ENCODE measurements at regions not wholly inside any gene's neighbourhood (a gene's known extent, or its start where the extent isn't known, plus 50 kb on each side); places are given as distances from the start of the nearest gene placed in this dataset.
"Not testable (repeated sequence)": the region's sequence is repeated elsewhere in the genome, so short reads cannot be mapped to it uniquely, and the experiment has no call there.

GRCh38 chr7:106530183-106530582 is 130.8 kb downstream of the CCDC71L start:
- H3K36me3 ChIP-seq (ENCODE audit: control insufficient read depth in 3 of 3, insufficient read depth in 3 of 3, low read length in 3 of 3); H3K4me1 ChIP-seq (ENCODE audit: control insufficient read depth in 3 of 3, insufficient read depth in 3 of 3, low read length in 3 of 3); H3K27ac ChIP-seq (ENCODE audit: low read depth, low read length); H3K27me3 ChIP-seq (ENCODE audit: control insufficient read depth in 3 of 3, insufficient read depth in 3 of 3, low read length in 3 of 3); H3K9ac ChIP-seq (ENCODE audit: low read depth in 1 of 3, low read length in 3 of 3); H3K9me3 ChIP-seq (ENCODE audit: control insufficient read depth in 3 of 3, low read length in 3 of 3); H3K4me3 ChIP-seq (ENCODE audit: low read length in 3 of 3): not testable (repeated sequence)

DNA sequence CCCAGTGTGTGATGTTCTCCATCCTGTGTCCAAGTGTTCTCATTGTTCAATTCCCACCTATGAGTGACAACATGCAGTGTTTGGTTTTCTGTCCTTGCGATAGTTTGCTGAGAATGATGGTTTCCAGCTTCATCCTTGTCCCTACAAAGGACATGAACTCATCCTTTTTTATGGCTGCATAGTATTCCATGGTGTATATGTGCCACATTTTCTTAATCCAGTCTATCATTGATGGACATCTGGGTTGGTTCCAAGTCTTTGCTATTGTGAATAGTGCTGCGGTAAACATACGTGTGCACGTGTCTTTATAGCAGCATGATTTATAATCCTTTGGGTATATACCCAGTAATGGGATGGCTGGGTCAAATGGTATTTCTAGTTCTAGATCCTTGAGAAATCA is 134.3 kb downstream of the CCDC71L start:
- H3K9ac ChIP-seq (ENCODE audit: low read depth in 1 of 3, low read length in 3 of 3); H3K27me3 ChIP-seq (ENCODE audit: control insufficient read depth in 3 of 3, insufficient read depth in 3 of 3, low read length in 3 of 3); H3K4me1 ChIP-seq (ENCODE audit: control insufficient read depth in 3 of 3, insufficient read depth in 3 of 3, low read length in 3 of 3); H3K27ac ChIP-seq (ENCODE audit: low read depth, low read length); H3K36me3 ChIP-seq (ENCODE audit: control insufficient read depth in 3 of 3, insufficient read depth in 3 of 3, low read length in 3 of 3); H3K9me3 ChIP-seq (ENCODE audit: control insufficient read depth in 3 of 3, low read length in 3 of 3); H3K4me3 ChIP-seq (ENCODE audit: low read length in 3 of 3): not testable (repeated sequence)

DNA sequence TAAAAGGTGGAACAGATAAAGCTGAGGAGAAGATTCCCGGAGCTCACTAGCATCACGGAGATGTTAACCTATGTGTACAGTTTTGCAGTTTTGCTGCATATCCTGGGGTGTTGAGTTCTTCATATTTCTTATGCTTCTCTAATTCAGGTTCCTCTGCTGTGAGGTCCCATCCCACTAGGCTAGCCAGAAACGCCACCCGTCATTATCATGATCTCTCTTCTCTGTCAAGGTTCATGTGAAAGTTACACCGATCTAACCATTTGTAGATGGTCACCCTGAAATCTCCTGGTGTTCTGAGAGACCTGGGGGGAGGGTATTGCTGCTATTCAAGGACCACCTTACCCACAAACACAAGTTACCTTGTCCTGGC is 136.3 kb downstream of the CCDC71L start:
- no peaks in the 10 kb centered on the region for H3K4me1 ChIP-seq (ENCODE audit: control insufficient read depth in 3 of 3, insufficient read depth in 3 of 3, low read length in 3 of 3)
- peaks cover 0 to 2% (median 0%) of the 10 kb centered on the region in 3 donors for H3K27me3 ChIP-seq (ENCODE audit: control insufficient read depth in 3 of 3, insufficient read depth in 3 of 3, low read length in 3 of 3)
- no peak overlapping the region for H3K9ac ChIP-seq (ENCODE audit: low read depth in 1 of 3, low read length in 3 of 3)
- no peak overlapping the region for H3K27ac ChIP-seq (ENCODE audit: low read depth, low read length)
- no peak overlapping the region for H3K4me3 ChIP-seq (ENCODE audit: low read length in 3 of 3)
- H3K9me3 ChIP-seq (ENCODE audit: control insufficient read depth in 3 of 3, low read length in 3 of 3), result no peaks in the 10 kb centered on the region
- no peaks in the 10 kb centered on the region for H3K36me3 ChIP-seq (ENCODE audit: control insufficient read depth in 3 of 3, insufficient read depth in 3 of 3, low read length in 3 of 3)

DNA sequence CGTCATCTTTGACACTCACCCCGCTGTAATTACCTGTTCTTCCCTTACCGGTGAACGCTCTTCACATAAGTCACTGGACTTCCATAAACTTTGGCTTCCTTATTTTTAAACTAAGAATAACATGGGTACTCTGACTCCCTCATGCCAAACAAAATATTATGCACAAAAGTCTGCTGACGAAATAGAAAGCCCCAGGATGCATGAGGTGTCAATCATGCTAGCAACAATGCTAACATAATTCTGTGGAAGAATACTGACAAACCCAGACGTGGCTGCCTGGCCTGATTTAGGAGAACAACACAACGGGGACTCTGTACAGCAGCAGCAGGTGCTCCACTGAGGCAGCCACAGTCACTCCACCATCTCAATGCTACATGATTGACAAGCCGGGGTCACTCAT is 137.5 kb downstream of the CCDC71L start:
- Histone ChIP-seq H3K4me3 (ENCODE audit: low read length in 3 of 3) (no peak overlapping the region), H3K9ac (ENCODE audit: low read depth in 1 of 3, low read length in 3 of 3) (no peak overlapping the region), H3K27me3 (ENCODE audit: control insufficient read depth in 3 of 3, insufficient read depth in 3 of 3, low read length in 3 of 3) (peaks cover 0 to 2% (median 0%) of the 10 kb centered on the region in 3 donors), H3K4me1 (ENCODE audit: control insufficient read depth in 3 of 3, insufficient read depth in 3 of 3, low read length in 3 of 3) (no peaks in the 10 kb centered on the region), H3K36me3 (ENCODE audit: control insufficient read depth in 3 of 3, insufficient read depth in 3 of 3, low read length in 3 of 3) (no peaks in the 10 kb centered on the region), H3K9me3 (ENCODE audit: control insufficient read depth in 3 of 3, low read length in 3 of 3) (no peaks in the 10 kb centered on the region), H3K27ac (ENCODE audit: low read depth, low read length) (no peak overlapping the region)

GRCh38 chr7:106522696-106523095 is 138.3 kb downstream of the CCDC71L start:
- Histone ChIP-seq H3K27ac (ENCODE audit: low read depth, low read length) (no peak overlapping the region), H3K4me1 (ENCODE audit: control insufficient read depth in 3 of 3, insufficient read depth in 3 of 3, low read length in 3 of 3) (no peaks in the 10 kb centered on the region), H3K9ac (ENCODE audit: low read depth in 1 of 3, low read length in 3 of 3) (no peak overlapping the region), H3K9me3 (ENCODE audit: control insufficient read depth in 3 of 3, low read length in 3 of 3) (no peaks in the 10 kb centered on the region), H3K36me3 (ENCODE audit: control insufficient read depth in 3 of 3, insufficient read depth in 3 of 3, low read length in 3 of 3) (no peaks in the 10 kb centered on the region), H3K4me3 (ENCODE audit: low read length in 3 of 3) (no peak overlapping the region), H3K27me3 (ENCODE audit: control insufficient read depth in 3 of 3, insufficient read depth in 3 of 3, low read length in 3 of 3) (peaks cover 0 to 2% (median 0%) of the 10 kb centered on the region in 3 donors)

- Histone ChIP-seq H3K27me3 (ENCODE audit: control insufficient read depth in 3 of 3, insufficient read depth in 3 of 3, low read length in 3 of 3) (peaks cover 0 to 2% (median 0%) of the 10 kb centered on the region in 3 donors), H3K27ac (ENCODE audit: low read depth, low read length) (no peak overlapping the region), H3K4me1 (ENCODE audit: control insufficient read depth in 3 of 3, insufficient read depth in 3 of 3, low read length in 3 of 3) (no peaks in the 10 kb centered on the region), H3K9ac (ENCODE audit: low read depth in 1 of 3, low read length in 3 of 3) (no peak overlapping the region), H3K9me3 (ENCODE audit: control insufficient read depth in 3 of 3, low read length in 3 of 3) (no peaks in the 10 kb centered on the region), H3K36me3 (ENCODE audit: control insufficient read depth in 3 of 3, insufficient read depth in 3 of 3, low read length in 3 of 3) (no peaks in the 10 kb centered on the region), H3K4me3 (ENCODE audit: low read length in 3 of 3) (no peak overlapping the region)
Observed at GRCh38 chr7:106521541-106521940, 139.4 kb downstream of the CCDC71L start.

DNA sequence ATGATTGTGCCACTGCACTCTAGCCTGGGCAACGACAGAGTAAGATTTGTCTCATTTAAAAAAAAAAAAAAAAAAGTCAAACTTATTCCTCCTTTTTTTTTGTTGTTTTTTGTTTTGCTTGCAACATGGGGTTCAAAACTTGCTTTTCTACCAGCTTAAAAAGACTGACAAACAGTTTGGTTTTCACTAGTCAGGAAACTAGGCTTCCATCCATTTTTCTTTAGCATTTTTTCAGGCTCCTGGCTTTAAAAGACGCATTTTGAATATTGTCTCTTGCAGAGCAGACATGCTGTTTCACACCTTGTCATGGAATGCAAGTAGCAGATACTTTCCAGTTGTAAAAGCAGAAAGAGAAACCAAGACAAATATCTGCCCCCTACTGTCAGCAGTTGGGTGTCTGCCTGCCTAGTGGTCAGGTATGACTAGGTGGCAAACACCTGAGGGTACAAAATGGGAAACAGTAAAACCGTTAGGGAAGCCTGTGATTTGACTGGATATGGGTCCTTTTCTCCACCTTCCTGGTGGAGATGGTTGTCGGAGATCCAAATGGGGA is 139.9 kb downstream of the CCDC71L start:
- no peak overlapping the region for H3K27ac ChIP-seq (ENCODE audit: low read depth, low read length)

DNA sequence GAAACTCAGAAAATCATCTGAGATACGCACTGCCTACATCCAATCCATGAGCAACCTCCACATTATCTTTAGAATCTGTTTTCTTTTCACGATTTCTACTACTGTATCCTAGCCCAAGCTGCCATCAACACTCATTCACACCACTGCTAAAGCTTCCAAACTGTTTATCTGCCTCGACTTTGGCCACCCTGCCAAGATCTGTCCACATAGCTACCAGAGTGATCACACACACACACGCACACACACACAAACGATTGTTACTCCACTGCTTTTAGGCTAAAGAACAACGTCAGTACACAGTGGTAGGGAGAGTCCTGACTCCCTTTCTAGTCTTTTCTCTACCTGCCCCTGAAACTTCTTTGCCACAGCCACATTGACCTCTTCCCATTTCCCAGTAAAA is 142.0 kb downstream of the CCDC71L start:
- Histone ChIP-seq H3K4me1 (ENCODE audit: control insufficient read depth in 3 of 3, insufficient read depth in 3 of 3, low read length in 3 of 3) (no peaks in the 10 kb centered on the region), H3K27ac (ENCODE audit: low read depth, low read length) (no peak overlapping the region), H3K9me3 (ENCODE audit: control insufficient read depth in 3 of 3, low read length in 3 of 3) (no peaks in the 10 kb centered on the region), H3K27me3 (ENCODE audit: control insufficient read depth in 3 of 3, insufficient read depth in 3 of 3, low read length in 3 of 3) (peaks cover 0 to 2% (median 0%) of the 10 kb centered on the region in 3 donors), H3K9ac (ENCODE audit: low read depth in 1 of 3, low read length in 3 of 3) (no peak overlapping the region), H3K4me3 (ENCODE audit: low read length in 3 of 3) (no peak overlapping the region), H3K36me3 (ENCODE audit: control insufficient read depth in 3 of 3, insufficient read depth in 3 of 3, low read length in 3 of 3) (no peaks in the 10 kb centered on the region)

More for the DNA sequence above, 139.9 kb downstream of the CCDC71L start:
- Histone ChIP-seq H3K36me3 (ENCODE audit: control insufficient read depth in 3 of 3, insufficient read depth in 3 of 3, low read length in 3 of 3) (no peaks in the 10 kb centered on the region), H3K27me3 (ENCODE audit: control insufficient read depth in 3 of 3, insufficient read depth in 3 of 3, low read length in 3 of 3) (peaks cover 0 to 2% (median 0%) of the 10 kb centered on the region in 3 donors), H3K4me1 (ENCODE audit: control insufficient read depth in 3 of 3, insufficient read depth in 3 of 3, low read length in 3 of 3) (no peaks in the 10 kb centered on the region), H3K4me3 (ENCODE audit: low read length in 3 of 3) (no peak overlapping the region), H3K9ac (ENCODE audit: low read depth in 1 of 3, low read length in 3 of 3) (no peak overlapping the region), H3K9me3 (ENCODE audit: control insufficient read depth in 3 of 3, low read length in 3 of 3) (no peaks in the 10 kb centered on the region)

DNA sequence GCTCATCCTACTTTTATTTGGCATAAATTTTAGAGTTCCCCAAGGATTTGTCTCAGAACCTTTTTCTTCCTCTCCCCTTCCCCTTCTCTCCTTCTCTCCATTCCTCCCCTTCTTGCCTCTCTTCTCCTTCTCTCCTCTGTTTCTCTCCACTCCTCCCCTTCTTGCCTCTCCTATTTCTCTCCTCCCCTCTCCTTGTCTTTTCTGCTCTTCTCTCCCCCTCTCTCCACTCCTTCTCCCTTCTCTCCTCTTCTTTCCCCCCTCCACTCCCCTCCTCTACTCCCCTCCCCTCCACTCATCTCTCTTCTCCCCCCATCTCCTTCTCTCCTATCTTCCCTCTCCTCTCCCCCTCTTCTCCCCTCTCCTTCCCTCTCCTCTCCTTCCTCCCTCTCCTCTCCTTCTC is 142.7 kb downstream of the CCDC71L start:
- H3K27me3 ChIP-seq (ENCODE audit: control insufficient read depth in 3 of 3, insufficient read depth in 3 of 3, low read length in 3 of 3), result peaks cover 0 to 2% (median 0%) of the 10 kb centered on the region in 3 donors
- H3K27ac ChIP-seq (ENCODE audit: low read depth, low read length), result no peak overlapping the region
- H3K36me3 ChIP-seq (ENCODE audit: control insufficient read depth in 3 of 3, insufficient read depth in 3 of 3, low read length in 3 of 3), result no peaks in the 10 kb centered on the region

DNA sequence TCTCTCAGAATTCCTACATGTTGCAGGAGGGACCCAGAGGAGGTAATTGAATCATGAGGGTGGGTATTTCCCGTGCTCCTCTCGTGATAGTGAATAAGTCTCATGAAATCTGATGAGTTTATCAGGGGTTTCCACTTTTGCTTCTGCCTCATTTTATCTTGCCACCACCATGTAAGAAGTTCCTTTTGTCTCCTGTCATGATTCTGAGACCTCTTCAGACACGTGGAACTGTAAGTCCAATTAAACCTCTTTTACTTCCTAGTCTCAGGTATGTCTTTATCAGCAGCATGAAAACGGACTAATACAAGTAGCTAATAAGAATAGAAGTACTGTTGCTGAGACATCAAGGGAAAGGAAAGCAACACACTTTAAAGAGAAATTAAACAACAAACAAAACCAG is 143.4 kb downstream of the CCDC71L start:
- Histone ChIP-seq H3K4me1 (ENCODE audit: control insufficient read depth in 3 of 3, insufficient read depth in 3 of 3, low read length in 3 of 3) (no peaks in the 10 kb centered on the region), H3K9ac (ENCODE audit: low read depth in 1 of 3, low read length in 3 of 3) (no peak overlapping the region), H3K4me3 (ENCODE audit: low read length in 3 of 3) (no peak overlapping the region)

More for the DNA sequence above, 142.7 kb downstream of the CCDC71L start:
- H3K4me1 ChIP-seq (ENCODE audit: control insufficient read depth in 3 of 3, insufficient read depth in 3 of 3, low read length in 3 of 3), result no peaks in the 10 kb centered on the region
- H3K9me3 ChIP-seq (ENCODE audit: control insufficient read depth in 3 of 3, low read length in 3 of 3), result no peaks in the 10 kb centered on the region
- no peak overlapping the region for H3K9ac ChIP-seq (ENCODE audit: low read depth in 1 of 3, low read length in 3 of 3)
- H3K4me3 ChIP-seq (ENCODE audit: low read length in 3 of 3), result no peak overlapping the region

More for the DNA sequence above, 143.4 kb downstream of the CCDC71L start:
- no peaks in the 10 kb centered on the region for H3K36me3 ChIP-seq (ENCODE audit: control insufficient read depth in 3 of 3, insufficient read depth in 3 of 3, low read length in 3 of 3)
- no peaks in the 10 kb centered on the region for H3K9me3 ChIP-seq (ENCODE audit: control insufficient read depth in 3 of 3, low read length in 3 of 3)
- H3K27me3 ChIP-seq (ENCODE audit: control insufficient read depth in 3 of 3, insufficient read depth in 3 of 3, low read length in 3 of 3), result peaks cover 0 to 2% (median 0%) of the 10 kb centered on the region in 3 donors
- no peak overlapping the region for H3K27ac ChIP-seq (ENCODE audit: low read depth, low read length)
